ENCODE measurements at regions not wholly inside any gene's neighbourhood (a gene's known extent, or its start where the extent isn't known, plus 50 kb on each side); places are given as distances from the start of the nearest gene placed in this dataset.

- TF ChIP-seq CTCF (IDR thresholded peaks at IDR 0.05; ENCODE audit: unreplicated experiment) = no peak
- H3K4me1 Mint-ChIP-seq (ENCODE audit: low read depth, unreplicated experiment) = no peaks in the 10 kb centered on the region
- CTCF ChIA-PET = no interaction called here
- H3K27ac Mint-ChIP-seq (ENCODE audit: unreplicated experiment) = no peak overlapping the region
- intact Hi-C loops (cut with micrococcal nuclease; ENCODE audit: unreplicated experiment) = no loop called here
- no peak for DNase-seq
- no peaks in the 10 kb centered on the region for H3K9me3 Mint-ChIP-seq (ENCODE audit: low read depth, unreplicated experiment)
- no TSS peak for BruUV-seq (replicated peaks)
- H3K36me3 Mint-ChIP-seq (ENCODE audit: insufficient read depth, unreplicated experiment) = no peaks in the 10 kb centered on the region
- H3K27me3 Mint-ChIP-seq (ENCODE audit: unreplicated experiment) = peaks cover 55% of the 10 kb centered on the region
- no peak overlapping the region for H3K4me3 Mint-ChIP-seq (ENCODE audit: low read depth, unreplicated experiment)
Observed at GRCh38 chr1:114218361-114219171, 64.9 kb upstream of the SYT6 start.

DNA sequence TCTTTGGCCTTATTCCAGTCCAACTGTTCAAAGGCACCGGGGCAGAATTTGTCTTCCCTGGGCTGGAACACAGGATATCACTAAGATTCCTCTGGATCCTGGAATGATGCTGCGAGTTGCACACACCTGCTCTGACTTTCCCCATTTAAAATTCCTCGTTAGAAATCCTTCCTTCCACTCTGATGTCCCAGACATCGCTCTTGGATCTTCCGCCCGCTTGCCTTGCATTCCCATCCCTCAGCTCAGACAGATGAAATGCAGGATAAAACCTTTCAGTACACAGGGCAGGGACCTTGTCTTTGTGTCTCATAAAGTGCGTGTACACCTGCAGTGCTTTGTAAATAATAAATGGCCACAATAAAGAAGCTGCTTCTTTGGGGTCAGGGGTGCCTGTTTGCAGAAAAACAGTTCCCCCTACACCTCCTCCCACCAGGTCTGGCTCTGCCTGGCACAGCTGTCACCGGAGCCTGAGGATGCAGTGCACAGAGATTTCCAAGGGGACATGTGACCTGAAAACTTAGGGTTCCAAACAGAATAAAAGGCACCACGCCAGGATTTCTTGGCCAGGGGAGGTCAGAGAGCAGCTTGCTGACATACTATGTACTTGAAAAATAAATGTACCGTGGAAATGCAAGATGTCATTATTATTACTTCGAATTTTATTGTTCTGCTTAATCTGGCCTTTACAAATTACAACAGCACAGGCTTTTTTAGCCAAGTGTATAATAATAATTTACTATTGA is 62.9 kb upstream of the SYT6 start:
- Mint-ChIP-seq H3K27me3 (ENCODE audit: unreplicated experiment) (peaks cover 73% of the 10 kb centered on the region), H3K36me3 (ENCODE audit: insufficient read depth, unreplicated experiment) (no peaks in the 10 kb centered on the region), H3K4me1 (ENCODE audit: low read depth, unreplicated experiment) (no peaks in the 10 kb centered on the region), H3K4me3 (ENCODE audit: low read depth, unreplicated experiment) (no peak overlapping the region), H3K27ac (ENCODE audit: unreplicated experiment) (no peak overlapping the region), H3K9me3 (ENCODE audit: low read depth, unreplicated experiment) (no peaks in the 10 kb centered on the region)
- DNase-seq = no peak
- BruUV-seq (replicated peaks) = no TSS peak
- intact Hi-C loops (cut with micrococcal nuclease; ENCODE audit: unreplicated experiment) = no loop called here
- no peak for TF ChIP-seq CTCF (IDR thresholded peaks at IDR 0.05; ENCODE audit: unreplicated experiment)
- CTCF ChIA-PET = interaction anchor here (0.6 kb wide), 1 partner anchor 12 kb away, joined by 4 read pairs; no protein-coding TSS in a partner anchor

- no peak for DNase-seq
- H3K27me3 Mint-ChIP-seq (ENCODE audit: unreplicated experiment) = peaks cover 85% of the 10 kb centered on the region
- H3K4me1 Mint-ChIP-seq (ENCODE audit: low read depth, unreplicated experiment) = no peaks in the 10 kb centered on the region
- intact Hi-C loops (cut with micrococcal nuclease; ENCODE audit: unreplicated experiment) = no loop called here
- no peaks in the 10 kb centered on the region for H3K9me3 Mint-ChIP-seq (ENCODE audit: low read depth, unreplicated experiment)
- TF ChIP-seq CTCF (IDR thresholded peaks at IDR 0.05; ENCODE audit: unreplicated experiment) = no peak
- H3K27ac Mint-ChIP-seq (ENCODE audit: unreplicated experiment) = no peak overlapping the region
- CTCF ChIA-PET = no interaction called here
- no TSS peak for BruUV-seq (replicated peaks)
- H3K36me3 Mint-ChIP-seq (ENCODE audit: insufficient read depth, unreplicated experiment) = no peaks in the 10 kb centered on the region
- H3K4me3 Mint-ChIP-seq (ENCODE audit: low read depth, unreplicated experiment) = no peak overlapping the region
Observed at GRCh38 chr1:114215436-114215835, 61.8 kb upstream of the SYT6 start.

DNA sequence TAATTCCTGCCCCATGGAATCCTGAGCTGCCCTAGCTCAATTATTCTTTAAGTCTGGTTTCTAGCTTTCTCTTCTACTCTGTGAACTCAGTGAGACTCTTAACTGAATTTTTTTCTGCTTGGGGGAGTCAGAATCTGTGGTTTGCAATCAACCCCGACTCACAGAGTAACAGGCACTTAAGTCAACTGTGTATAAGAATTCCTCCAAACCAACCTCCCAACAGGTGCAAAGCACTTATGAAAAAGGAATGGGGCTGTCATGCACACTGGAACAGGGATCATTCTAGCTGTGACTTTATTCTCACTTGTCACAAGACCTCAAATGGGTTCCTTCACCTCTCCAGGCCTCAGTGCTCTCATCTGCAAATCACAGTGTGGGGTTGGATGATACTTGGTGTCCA is 60.3 kb upstream of the SYT6 start:
- no peak overlapping the region for H3K27ac Mint-ChIP-seq (ENCODE audit: unreplicated experiment)
- no peak for TF ChIP-seq CTCF (IDR thresholded peaks at IDR 0.05; ENCODE audit: unreplicated experiment)
- no peaks in the 10 kb centered on the region for H3K36me3 Mint-ChIP-seq (ENCODE audit: insufficient read depth, unreplicated experiment)
- no peaks in the 10 kb centered on the region for H3K9me3 Mint-ChIP-seq (ENCODE audit: low read depth, unreplicated experiment)
- H3K27me3 Mint-ChIP-seq (ENCODE audit: unreplicated experiment) = peaks cover 94% of the 10 kb centered on the region
- H3K4me3 Mint-ChIP-seq (ENCODE audit: low read depth, unreplicated experiment) = no peak overlapping the region
- BruUV-seq (replicated peaks) = no TSS peak
- CTCF ChIA-PET = no interaction called here
- intact Hi-C loops (cut with micrococcal nuclease; ENCODE audit: unreplicated experiment) = no loop called here
- no peak for DNase-seq
- no peaks in the 10 kb centered on the region for H3K4me1 Mint-ChIP-seq (ENCODE audit: low read depth, unreplicated experiment)
